Stimulated activated CD4-positive, alpha-beta T cell treated with anti-CD3 and anti-CD28 coated beads, Interleukin-2, amount 100 ng/mL, for 48 hours (primary cell): ENCODE measurements at regions not wholly inside any gene's neighbourhood (a gene's known extent, or its start where the extent isn't known, plus 50 kb on each side); places are given as distances from the start of the nearest gene placed in this dataset.

Experiments
- DNase-seq, 2 donors: peaks; one replicate each; pipeline ENCODE4 v3.0.0-alpha.2; 2020

DNA sequence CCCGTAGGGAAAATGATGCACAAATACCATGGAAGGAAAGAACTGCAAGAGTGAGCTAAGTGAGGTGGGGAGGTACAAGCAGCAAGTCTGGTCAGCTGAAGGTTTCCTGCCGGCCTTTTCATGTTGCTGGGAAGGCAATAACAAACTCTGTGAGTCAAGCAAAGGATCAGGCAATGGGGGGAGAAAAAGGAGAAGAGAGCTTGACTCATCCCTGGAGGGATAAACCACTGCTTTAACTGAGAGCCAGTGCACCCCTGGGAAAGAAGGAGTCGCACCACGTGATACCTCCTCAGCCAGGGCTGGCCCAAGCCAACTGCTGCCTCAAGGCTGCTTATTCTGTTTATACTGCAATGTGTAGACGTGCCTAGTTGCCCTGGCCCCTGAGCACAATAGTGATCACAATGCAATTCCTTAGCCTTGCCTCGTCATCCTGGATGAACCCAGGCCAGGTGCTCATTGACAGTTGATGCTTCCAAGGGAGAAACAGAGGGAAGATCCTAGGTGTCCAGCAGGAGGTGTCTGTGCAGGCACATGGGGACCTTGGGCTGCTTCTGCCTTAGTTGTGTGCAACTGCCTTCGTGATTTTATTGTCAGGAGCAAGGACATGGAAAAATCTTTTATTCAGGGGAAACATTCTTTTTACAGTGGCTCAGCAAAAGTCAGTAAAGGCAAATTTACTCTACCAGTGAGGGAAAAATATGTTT, 203.0 kb upstream of the TUT7 start:
- DNase-seq, result no peak

DNA sequence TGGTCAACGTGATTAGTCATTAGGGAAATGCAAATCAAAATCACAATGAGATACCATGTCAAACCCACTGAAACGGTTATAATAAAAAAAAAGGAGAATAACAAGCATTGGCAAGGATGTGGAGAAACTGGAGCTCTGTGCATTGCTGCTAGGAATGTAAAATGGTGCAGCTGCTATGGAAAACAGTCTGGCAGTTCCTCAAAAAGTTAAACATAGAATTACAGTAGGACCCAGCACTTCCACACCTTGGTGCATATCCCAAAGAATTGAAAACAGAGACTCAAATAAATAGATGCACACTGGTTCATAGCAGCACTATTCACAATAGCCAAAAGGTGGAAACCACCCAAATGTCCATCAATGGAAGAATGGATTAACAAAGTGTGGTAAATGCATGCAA, 201.5 kb upstream of the TUT7 start:
- DNase-seq, result no peak

GRCh38 chr9:86550401-86550800, 196.2 kb upstream of the TUT7 start:
- DNase-seq, result no peak

DNA sequence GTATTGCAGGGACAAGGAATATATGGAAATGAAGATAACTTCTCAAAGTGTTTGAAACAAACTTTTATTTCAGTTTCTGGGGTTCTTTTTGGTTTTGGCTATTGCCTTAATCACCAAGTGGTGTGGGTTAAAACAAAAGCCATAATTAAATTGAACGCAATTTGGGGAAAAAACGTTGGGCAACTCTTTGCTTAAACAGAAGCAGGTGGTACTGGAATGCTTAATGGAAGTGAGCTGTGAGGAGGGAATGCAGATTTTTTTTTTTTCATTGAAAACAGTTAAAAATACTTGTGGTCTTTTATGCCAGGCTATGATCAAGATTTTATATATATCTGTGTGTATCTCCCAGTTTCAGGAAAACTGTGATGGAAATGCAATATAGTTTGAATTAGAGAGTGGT, 195.7 kb upstream of the TUT7 start:
- no peak for DNase-seq

DNA sequence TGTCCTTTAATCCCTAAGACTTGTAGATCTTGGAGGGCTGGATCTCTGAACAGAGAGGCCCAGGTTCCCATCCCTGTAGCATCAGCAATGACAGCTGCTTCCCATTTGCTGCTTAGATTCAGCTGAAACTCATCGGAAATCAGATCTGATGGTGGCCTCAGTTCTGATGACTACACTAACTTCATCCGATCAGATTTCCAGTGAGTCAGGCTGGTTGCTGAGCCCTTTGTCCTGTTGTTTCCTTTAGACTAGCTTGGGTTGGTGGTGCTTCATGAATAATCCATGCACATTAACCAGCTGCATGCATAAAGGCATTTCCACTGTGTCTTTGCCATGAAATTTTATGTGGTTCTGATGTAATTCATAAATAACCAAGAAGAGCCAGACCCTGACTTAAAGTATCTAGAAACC, 195.2 kb upstream of the TUT7 start:
- DNase-seq, result no peak

DNA sequence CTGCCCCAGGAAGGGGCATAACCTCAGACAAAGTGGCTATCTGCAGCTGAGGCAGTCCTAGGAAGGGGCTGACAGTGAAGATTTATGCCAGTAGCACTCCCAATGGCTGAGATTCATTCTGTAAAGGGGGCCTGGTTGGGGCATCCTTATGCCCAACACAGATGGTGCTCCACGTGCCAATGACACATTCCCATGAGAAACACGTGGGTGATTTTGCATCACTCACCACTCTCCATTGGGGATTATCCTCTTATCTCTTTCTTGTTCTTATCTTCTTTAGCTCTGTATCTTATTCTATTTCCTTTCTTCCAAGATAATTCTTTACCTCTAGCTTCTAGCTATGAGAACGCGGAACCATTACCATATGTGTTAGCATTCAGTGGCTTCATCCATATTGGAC, 194.0 kb upstream of the TUT7 start:
- DNase-seq, result no peak

GRCh38 chr9:86547571-86547970, 193.4 kb upstream of the TUT7 start:
- DNase-seq, result no peak

DNA sequence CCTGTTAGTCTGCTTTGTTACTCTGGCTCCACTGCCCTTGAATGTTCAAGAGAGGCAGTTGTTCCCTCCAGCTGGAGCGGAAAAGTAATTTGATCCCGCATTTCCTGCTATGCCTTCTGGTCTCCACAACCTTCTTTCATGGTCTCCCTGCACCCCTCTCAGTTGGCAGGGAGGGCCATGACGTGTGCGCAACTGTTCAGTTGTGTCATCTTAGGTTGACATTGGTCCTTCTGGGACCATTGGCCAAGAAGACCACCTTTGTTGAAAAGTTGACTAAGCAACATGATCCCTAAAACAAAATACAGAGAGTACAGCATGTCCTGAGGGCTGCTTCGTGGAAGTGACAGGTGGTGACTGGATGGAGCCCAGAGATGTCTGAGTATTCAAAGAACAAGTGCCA, 192.5 kb upstream of the TUT7 start:
- no peak for DNase-seq

GRCh38 chr9:86545090-86545489, 190.9 kb upstream of the TUT7 start:
- DNase-seq, result no peak

DNA sequence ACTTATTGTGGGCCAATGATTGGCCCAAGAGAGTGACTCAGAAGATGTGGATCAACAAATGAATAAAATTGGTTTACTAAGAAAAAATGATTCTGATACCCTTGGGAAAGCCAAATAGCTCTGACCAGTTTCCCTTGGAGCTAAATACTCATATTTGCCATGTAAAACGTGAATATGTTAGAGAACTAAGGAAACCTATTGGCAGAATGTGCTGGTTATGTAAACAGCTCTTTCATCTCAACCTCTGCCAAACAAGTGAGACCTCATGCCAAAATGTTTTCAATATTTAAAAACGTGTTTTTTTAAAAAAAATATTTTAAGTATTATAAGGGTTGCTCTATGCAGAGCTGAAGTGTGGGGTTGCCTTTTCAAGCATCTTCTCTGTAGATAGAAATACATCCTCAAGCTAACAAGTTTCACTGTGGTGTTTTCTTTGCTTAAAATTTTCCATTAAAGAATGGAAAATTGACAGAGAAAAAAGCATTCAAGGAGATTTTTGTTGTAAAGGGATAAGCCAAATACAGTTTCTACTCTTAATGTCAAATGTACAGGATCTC, 186.9 kb upstream of the TUT7 start:
- DNase-seq, result no peak

- DNase-seq, result no peak
Observed at GRCh38 chr9:86535406-86535915, 181.3 kb upstream of the TUT7 start.

GRCh38 chr9:86534572-86535258, 180.5 kb upstream of the TUT7 start:
- DNase-seq, result no peak

GRCh38 chr9:86531971-86532640, 177.9 kb upstream of the TUT7 start:
- DNase-seq, result no peak

DNA sequence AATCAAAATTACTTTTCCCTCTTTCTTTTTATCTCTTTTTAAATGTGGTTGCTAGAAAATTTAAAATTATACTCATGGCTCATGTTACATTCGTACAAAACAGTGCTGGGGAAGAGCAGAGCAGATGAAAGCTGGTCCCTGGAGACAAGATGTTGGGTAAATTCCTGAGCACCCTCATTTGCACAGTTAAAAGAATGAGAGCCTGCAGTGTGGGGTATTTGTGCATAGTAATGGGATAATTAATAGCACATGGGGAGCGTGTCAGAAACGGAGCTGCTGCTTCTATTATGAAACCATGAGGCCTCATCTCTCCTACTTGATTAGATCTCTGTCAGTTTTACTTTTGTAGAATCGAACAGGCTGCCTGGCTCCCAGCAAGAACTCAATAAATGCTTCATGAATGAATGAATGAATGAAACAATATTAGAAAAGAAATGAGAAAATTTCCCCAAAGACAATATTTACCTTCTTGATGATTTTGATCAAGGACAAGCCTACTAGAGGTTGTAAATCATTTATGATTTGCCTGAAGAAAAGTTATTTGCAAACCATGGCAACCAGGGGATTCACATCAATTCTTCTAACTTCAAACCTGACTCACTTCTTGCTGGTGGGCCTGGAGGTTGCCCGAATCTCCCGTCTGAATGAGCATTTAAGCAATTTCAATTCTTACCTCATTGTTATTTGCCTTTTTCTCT, 177.2 kb upstream of the TUT7 start:
- no peak for DNase-seq

GRCh38 chr9:86529496-86530275, 175.5 kb upstream of the TUT7 start:
- no peak for DNase-seq

- no peak for DNase-seq
Observed at GRCh38 chr9:86526021-86526420, 171.8 kb upstream of the TUT7 start.

DNA sequence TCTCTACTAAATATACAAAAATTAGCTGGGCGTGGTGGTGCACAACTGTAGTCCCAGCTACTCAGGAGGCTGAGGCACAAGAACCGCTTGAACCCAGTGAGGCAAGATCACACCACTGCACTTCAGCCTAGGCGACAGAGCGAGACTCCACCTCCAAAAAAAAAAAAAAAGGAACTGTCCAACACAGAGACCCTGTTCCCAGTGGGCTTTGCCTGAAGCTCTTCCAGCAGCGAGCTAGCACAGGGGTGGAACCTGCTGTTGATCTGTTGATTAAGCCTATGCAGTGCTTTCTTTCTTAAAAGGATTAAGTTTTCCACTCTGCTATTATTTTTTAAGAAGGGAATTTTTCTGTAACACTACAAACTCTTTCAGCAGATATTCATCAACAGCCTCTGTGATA, 171.0 kb upstream of the TUT7 start:
- DNase-seq, result no peak

- DNase-seq, result no peak
Observed at GRCh38 chr9:86521977-86522376, 167.8 kb upstream of the TUT7 start.

DNA sequence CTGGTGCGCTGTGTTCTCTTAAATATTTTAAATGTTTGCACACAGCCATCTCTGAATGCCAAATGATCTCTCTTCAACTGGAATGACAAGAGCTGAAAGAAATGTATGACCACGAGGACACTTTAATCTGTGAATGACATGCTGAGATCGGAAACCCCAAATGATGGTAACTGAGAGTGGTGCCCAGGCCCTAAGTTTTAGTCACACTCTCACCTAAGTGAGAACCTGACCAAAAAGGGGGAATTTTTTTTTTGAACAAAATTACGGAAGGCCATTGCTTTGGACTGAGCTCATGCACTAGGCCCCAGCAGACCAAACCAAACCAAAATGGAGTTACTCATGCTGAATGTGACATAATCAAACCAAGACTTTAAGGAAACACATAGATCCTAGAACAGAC, 167.1 kb upstream of the TUT7 start:
- DNase-seq, result no peak

DNA sequence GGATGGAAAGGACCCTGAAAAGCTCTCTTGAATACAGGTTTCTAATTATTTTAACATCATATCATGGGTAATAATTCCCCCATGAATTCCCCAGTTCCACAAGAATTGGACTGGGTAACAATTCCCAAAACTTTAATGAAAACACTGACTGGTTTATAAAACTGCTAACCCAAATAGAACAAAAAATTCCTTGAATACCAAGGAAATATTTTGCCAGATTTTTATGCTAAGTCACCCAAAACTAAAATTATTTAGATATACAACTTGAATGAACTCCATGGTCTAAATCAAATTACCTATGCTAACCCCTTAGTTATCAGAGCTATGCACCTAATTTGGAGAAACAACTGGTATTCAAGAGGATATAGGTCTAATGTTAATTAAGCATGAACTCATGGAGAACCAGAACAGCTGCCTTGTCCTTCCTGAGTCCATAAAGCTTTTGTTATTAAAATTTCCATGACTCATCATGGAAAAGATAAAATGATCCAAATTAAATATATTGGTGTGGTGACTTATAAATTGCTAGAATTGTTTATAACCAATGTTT, 164.9 kb upstream of the TUT7 start:
- no peak for DNase-seq

GRCh38 chr9:86517475-86517874, 163.3 kb upstream of the TUT7 start:
- no peak for DNase-seq

DNA sequence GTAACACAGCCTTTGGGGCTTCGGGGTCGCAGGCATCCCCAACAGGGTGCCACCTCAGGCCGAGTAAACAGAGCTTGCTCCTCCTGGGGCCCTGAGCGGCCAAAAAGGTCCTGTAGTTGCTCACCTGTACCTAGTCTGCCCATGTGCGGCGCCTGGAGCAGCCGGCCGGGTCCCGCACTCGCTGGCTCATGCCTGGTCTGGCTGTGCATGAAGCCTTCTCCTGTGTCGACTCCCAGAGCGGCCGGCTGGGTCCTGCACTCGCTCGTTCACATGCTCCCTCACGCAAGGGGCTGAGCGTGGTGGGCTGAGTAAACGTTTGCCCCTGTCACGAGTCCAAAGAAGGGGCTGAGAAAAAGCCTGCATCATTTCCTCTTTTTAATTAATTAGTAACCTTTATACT, 162.4 kb upstream of the TUT7 start:
- no peak for DNase-seq
